Esophagus squamous epithelium (tissue), 5 donors: ENCODE measurements at regions not wholly inside any gene's neighbourhood (a gene's known extent, or its start where the extent isn't known, plus 50 kb on each side); places are given as distances from the start of the nearest gene placed in this dataset.

ENCODE experiments used
- DNase-seq: peaks from one replicate; lab custom pipeline; 2025; lab: John Stamatoyannopoulos, UW
- H3K27ac ChIP-seq, 4 donors: fragments of 200-600 bp; sonication (generic); one replicate each; pipeline ENCODE4 v1.5.1; 2016 to 2019; ENCODE audit warnings: mild to moderate bottlenecking in 1 of 4
- H3K27me3 ChIP-seq, 4 donors: fragments of 200-600 bp; sonication (generic); 1 replicate in 3 of 4; 2 replicates in 1 of 4; pipeline versions ENCODE4 v1.5.1 to v1.6.0; 2017 to 2021; ENCODE audit warnings: antibody characterized with exemption in 1 of 4
- H3K36me3 ChIP-seq, 3 donors: fragments of 200-600 bp; sonication (generic); one replicate each; pipeline ENCODE4 v1.5.1; 2016 to 2019
- H3K4me1 ChIP-seq, 3 donors: fragments of 200-600 bp; sonication (generic); one replicate each; pipeline ENCODE4 v1.5.1; 2017 to 2019
- H3K4me3 ChIP-seq, 4 donors: fragments of 200-600 bp; sonication (generic); 1 replicate in 3 of 4; 2 replicates in 1 of 4; pipeline ENCODE4 v1.5.1; 2016 to 2019; ENCODE audit warnings: mild to moderate bottlenecking in 2 of 4, moderate library complexity in 1 of 4
- H3K9me3 ChIP-seq, 3 donors: fragments of 200-600 bp; sonication (generic); one replicate each; pipeline ENCODE4 v1.5.1; 2016 to 2019
- CTCF ChIP-seq, 6 experiments: fragments of 450-650 bp in 4 of 6; fragments of 200-600 bp in 2 of 6; sonication (generic) in 2 of 6; IDR thresholded peaks; one replicate each; pipeline ENCODE4 v1.5.1; 2016 to 2019; ENCODE audit warnings: antibody characterized with exemption in 6 of 6, mild to moderate bottlenecking in 4 of 6, moderate library complexity in 4 of 6
- POLR2A ChIP-seq, 4 donors: fragments of 450-650 bp; IDR thresholded peaks; one replicate each; pipeline ENCODE4 v1.6.1; 2017; ENCODE audit warnings: antibody characterized with exemption in 4 of 4, mild to moderate bottlenecking in 4 of 4, moderate library complexity in 3 of 4
- WGBS, 2 donors: methylation state at CpG; one replicate each; pipeline ENCODE4 v1.1.5; 2018; 5-methylcytosine and 5-hydroxymethylcytosine counted together
- intact Hi-C: fragments of 100-400 bp; cut with DNase I; formaldehyde crosslinking; loops from one replicate; pipeline ENCODE4 v1.15.0; 2022
- donor health status: DM: yes; HTN: yes; CAD: no.

GRCh38 chr12:17470460-17470859, 619.5 kb downstream of the RERGL start:
- no peak overlapping the region for H3K27ac ChIP-seq
- H3K36me3 ChIP-seq, result no peaks in the 10 kb centered on the region
- no peak overlapping the region for H3K4me3 ChIP-seq
- H3K4me1 ChIP-seq, result no peaks in the 10 kb centered on the region
- 88 to 92% methylated on average over 11 to 12 of the region's 12 CpGs for WGBS, 2 donors
- TF ChIP-seq POLR2A (IDR thresholded peaks at IDR 0.05) (no peak), CTCF (IDR thresholded peaks at IDR 0.05) (no peak)
- H3K27me3 ChIP-seq, result no peaks in the 10 kb centered on the region
- intact Hi-C loops, result no loop called here
- H3K9me3 ChIP-seq, result peaks cover 0 to 13% (median 0%) of the 10 kb centered on the region in 3 donors
- DNase-seq, result no peak

- TF ChIP-seq CTCF (IDR thresholded peaks at IDR 0.05), result no peak
- TF ChIP-seq POLR2A (IDR thresholded peaks at IDR 0.05), result no peak
- no peaks in the 10 kb centered on the region for H3K36me3 ChIP-seq
- 29 to 52% methylated on average over 2 of the region's 2 CpGs for WGBS, 2 donors
- H3K4me3 ChIP-seq, result no peak overlapping the region
- H3K27ac ChIP-seq, result no peak overlapping the region
- H3K27me3 ChIP-seq, result no peaks in the 10 kb centered on the region
- no peaks in the 10 kb centered on the region for H3K4me1 ChIP-seq
- intact Hi-C loops, result no loop called here
- no peak for DNase-seq
- H3K9me3 ChIP-seq, result no peaks in the 10 kb centered on the region
These were observed 630.8 kb downstream of the RERGL start for GRCh38 chr12:17459214-17459613.

GRCh38 chr12:17456486-17456885, 633.5 kb downstream of the RERGL start:
- Histone ChIP-seq H3K4me3 (no peak overlapping the region), H3K9me3 (peaks cover 0 to 8% (median 0%) of the 10 kb centered on the region in 3 donors), H3K36me3 (no peaks in the 10 kb centered on the region), H3K27me3 (no peaks in the 10 kb centered on the region), H3K4me1 (no peaks in the 10 kb centered on the region), H3K27ac (no peak overlapping the region)
- 47 to 55% methylated on average over 2 of the region's 2 CpGs for WGBS, 2 donors
- no peak for TF ChIP-seq POLR2A (IDR thresholded peaks at IDR 0.05)
- intact Hi-C loops, result no loop called here
- no peak for DNase-seq

GRCh38 chr12:17438141-17438540, 651.9 kb downstream of the RERGL start:
- Histone ChIP-seq H3K27ac (no peak overlapping the region), H3K27me3 (no peaks in the 10 kb centered on the region), H3K4me3 (no peak overlapping the region), H3K36me3 (no peaks in the 10 kb centered on the region), H3K9me3 (peaks cover 0 to 20% (median 0%) of the 10 kb centered on the region in 3 donors), H3K4me1 (no peaks in the 10 kb centered on the region)
- no peak for TF ChIP-seq CTCF (IDR thresholded peaks at IDR 0.05)
- TF ChIP-seq POLR2A (IDR thresholded peaks at IDR 0.05), result no peak
- intact Hi-C loops, result no loop called here
- no peak for DNase-seq

GRCh38 chr12:17416748-17417147, 673.2 kb downstream of the RERGL start:
- H3K9me3 ChIP-seq, result peaks cover 0 to 6% (median 0%) of the 10 kb centered on the region in 3 donors
- no peak overlapping the region for H3K4me3 ChIP-seq
- no peak for DNase-seq
- 88 to 96% methylated on average over 4 to 7 of the region's 13 CpGs for WGBS, 2 donors
- TF ChIP-seq CTCF (IDR thresholded peaks at IDR 0.05) (no peak), POLR2A (IDR thresholded peaks at IDR 0.05) (no peak)
- H3K27ac ChIP-seq, result no peak overlapping the region
- H3K4me1 ChIP-seq, result no peaks in the 10 kb centered on the region
- intact Hi-C loops, result no loop called here
- no peaks in the 10 kb centered on the region for H3K27me3 ChIP-seq
- H3K36me3 ChIP-seq, result no peaks in the 10 kb centered on the region

- Histone ChIP-seq H3K4me1 (no peaks in the 10 kb centered on the region), H3K4me3 (no peak overlapping the region), H3K36me3 (no peaks in the 10 kb centered on the region), H3K27ac (no peak overlapping the region), H3K9me3 (peaks cover 0 to 6% (median 0%) of the 10 kb centered on the region in 3 donors), H3K27me3 (no peaks in the 10 kb centered on the region)
- TF ChIP-seq POLR2A (IDR thresholded peaks at IDR 0.05) (no peak), CTCF (IDR thresholded peaks at IDR 0.05) (no peak)
- no peak for DNase-seq
- intact Hi-C loops, result no loop called here
These were observed 675.4 kb downstream of the RERGL start for GRCh38 chr12:17414596-17414995.
